Peyer's patch (tissue), 4 donors: ENCODE measurements at regions not wholly inside any gene's neighbourhood (a gene's known extent, or its start where the extent isn't known, plus 50 kb on each side); places are given as distances from the start of the nearest gene placed in this dataset.

ENCODE experiments used
- CTCF ChIP-seq, 6 experiments: fragments of 450-650 bp in 4 of 6; fragments of 200-600 bp in 2 of 6; sonication (generic) in 1 of 6; IDR thresholded peaks; one replicate each; pipeline ENCODE4 v1.5.1; 2017 to 2019; ENCODE audit warnings: antibody characterized with exemption in 6 of 6, mild to moderate bottlenecking in 3 of 6, moderate library complexity in 1 of 6
- POLR2A ChIP-seq, 2 donors: fragments of 450-650 bp; IDR thresholded peaks; one replicate each; pipeline ENCODE4 v1.5.1; 2017; ENCODE audit warnings: antibody characterized with exemption in 2 of 2, mild to moderate bottlenecking in 2 of 2, moderate library complexity in 2 of 2

DNA sequence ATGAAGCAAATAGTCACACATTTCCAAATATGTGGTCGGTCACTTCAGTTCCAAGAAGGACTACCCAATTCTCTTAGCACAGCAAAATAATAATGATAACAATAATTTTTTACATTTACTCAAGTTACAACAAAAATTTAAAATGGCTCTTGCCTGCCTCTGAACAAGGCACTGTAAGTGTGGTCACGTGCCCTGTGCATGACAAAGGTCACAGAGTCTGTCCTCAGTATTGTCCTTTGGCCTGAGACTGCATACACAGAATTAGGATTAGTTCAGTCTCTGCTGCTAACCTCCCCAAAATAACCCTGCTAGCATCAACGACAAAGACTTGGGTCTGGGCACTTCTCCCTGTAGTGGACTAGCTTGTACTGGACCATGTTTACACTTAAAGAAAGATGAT lies 297.1 kb upstream of the DUSP10 start:
- TF ChIP-seq CTCF (IDR thresholded peaks at IDR 0.05) (no peak), POLR2A (IDR thresholded peaks at IDR 0.05) (no peak)
